Heart left ventricle (tissue), 13 donors: ENCODE measurements at regions not wholly inside any gene's neighbourhood (a gene's known extent, or its start where the extent isn't known, plus 50 kb on each side); places are given as distances from the start of the nearest gene placed in this dataset.

ENCODE experiments used
- CTCF ChIP-seq, 12 donors: fragments of 200-600 bp; sonication (generic) in 4 of 12; IDR thresholded peaks; one replicate each; pipeline versions ENCODE4 v1.5.0 to v1.8.0; 2018 to 2022; ENCODE audit warnings: antibody characterized with exemption in 12 of 12, mild to moderate bottlenecking in 5 of 12
- POLR2A ChIP-seq, 2 donors: fragments of 450-650 bp; IDR thresholded peaks; one replicate each; pipeline ENCODE4 v1.6.1; 2017; ENCODE audit warnings: antibody characterized with exemption in 2 of 2, mild to moderate bottlenecking in 2 of 2, moderate library complexity in 2 of 2
- donor health status: ischemic (EF 13 %, LVEDD 7.1; RV severe dilation, severe dysfunction).
- donor health status: DM: no; HTN: yes; CAD: no.
- donor health status: DM: no; HTN: no; CAD: no.
- donor health status: ischemic (EF 25% LVEDD 6.9; RV normal size, moderate dysfunction).
- donor health status: ischemic (EF 25% LVEDD 5.7; RV mildly dilated, moderate dysfunction).
- donor health status: ischemic (EF 35%, LVEDD 5.7; RV mildly dilated, moderate dysfunction).
- donor health status: nonischemic (EF 11% LVEDD 7.7; RV severe dilation, severe dysfunction).
- donor health status: DM: yes; HTN: yes; CAD: no.
- donor health status: PGD.
- donor health status: ischemic (EF 29% LVEDD 5.4; RV normal size, mild dysfunction).
- donor health status: nonischemic (EF 23%, LVEDD 6.1; RV moderate dilation, normal function).

- TF ChIP-seq CTCF (IDR thresholded peaks at IDR 0.05) (no peak), POLR2A (IDR thresholded peaks at IDR 0.05) (no peak)
These were observed 1052.6 kb downstream of the RPA4 start for GRCh38 chrX:97936296-97936695.
